Fibroblast of lung (primary cell): ENCODE measurements at regions not wholly inside any gene's neighbourhood (a gene's known extent, or its start where the extent isn't known, plus 50 kb on each side); places are given as distances from the start of the nearest gene placed in this dataset.

Experiments used
- EZH2 ChIP-seq: IDR thresholded peaks from 2 replicates; pipeline ENCODE4 v1.5.1; 2012; ENCODE audit warnings: low read length, control low read depth, mild to moderate bottlenecking; ENCODE audit errors: missing control alignments
- TF ChIP-seq, protein P1 (sequence below), 2 donors: IDR thresholded peaks in 1 of 2; conservative IDR thresholded peaks in 1 of 2; 1 replicate in 1 of 2; 2 replicates in 1 of 2; pipeline ENCODE4 v1.5.1; 2011 to 2012; ENCODE audit warnings: low read length in 2 of 2, control low read depth in 1 of 2, inconsistent platforms in 1 of 2, low read depth in 1 of 2, mild to moderate bottlenecking in 1 of 2

DNA sequence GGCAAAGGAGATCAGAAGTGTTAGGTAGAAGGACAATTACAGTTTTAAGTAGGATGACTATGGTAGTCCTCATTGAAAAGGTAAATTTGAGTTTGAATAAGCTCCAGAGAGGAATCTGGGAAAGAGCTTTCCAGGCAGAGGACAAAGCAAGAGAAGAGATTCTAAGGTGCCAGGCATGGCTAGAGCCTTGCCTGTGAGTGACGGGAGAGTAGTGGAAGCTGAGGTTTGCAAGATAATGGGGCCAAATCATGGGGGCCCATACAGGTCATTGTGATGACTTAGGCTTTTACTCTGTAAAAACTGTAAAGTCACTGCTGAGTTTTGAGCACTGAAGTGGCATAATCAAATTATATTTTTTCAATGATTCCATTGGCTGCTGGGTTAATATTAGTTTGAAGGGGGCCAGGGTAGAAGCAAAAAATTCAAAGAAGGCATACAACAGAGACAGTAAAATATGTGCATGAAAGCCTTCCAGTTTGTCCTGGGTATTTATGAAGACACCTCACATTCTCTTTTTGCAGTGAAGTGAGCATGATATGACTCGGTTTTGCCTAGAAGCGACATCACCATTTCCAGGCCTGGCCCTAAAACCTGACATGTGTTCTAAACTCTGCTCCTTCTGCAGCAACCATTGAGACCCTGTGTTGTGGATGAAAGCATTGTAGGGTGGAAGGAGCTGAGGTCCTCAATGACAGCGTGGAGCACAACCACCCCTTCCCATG is 279.8 kb upstream of the TNC start:
- TF ChIP-seq, protein P1, sequence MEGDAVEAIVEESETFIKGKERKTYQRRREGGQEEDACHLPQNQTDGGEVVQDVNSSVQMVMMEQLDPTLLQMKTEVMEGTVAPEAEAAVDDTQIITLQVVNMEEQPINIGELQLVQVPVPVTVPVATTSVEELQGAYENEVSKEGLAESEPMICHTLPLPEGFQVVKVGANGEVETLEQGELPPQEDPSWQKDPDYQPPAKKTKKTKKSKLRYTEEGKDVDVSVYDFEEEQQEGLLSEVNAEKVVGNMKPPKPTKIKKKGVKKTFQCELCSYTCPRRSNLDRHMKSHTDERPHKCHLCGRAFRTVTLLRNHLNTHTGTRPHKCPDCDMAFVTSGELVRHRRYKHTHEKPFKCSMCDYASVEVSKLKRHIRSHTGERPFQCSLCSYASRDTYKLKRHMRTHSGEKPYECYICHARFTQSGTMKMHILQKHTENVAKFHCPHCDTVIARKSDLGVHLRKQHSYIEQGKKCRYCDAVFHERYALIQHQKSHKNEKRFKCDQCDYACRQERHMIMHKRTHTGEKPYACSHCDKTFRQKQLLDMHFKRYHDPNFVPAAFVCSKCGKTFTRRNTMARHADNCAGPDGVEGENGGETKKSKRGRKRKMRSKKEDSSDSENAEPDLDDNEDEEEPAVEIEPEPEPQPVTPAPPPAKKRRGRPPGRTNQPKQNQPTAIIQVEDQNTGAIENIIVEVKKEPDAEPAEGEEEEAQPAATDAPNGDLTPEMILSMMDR (conservative IDR thresholded peaks at IDR 0.05 in 1 of 2, IDR thresholded peaks at IDR 0.05 in 1 of 2; ENCODE audit: low read depth in 1 of 2, low read length in 2 of 2), result no peak
- TF ChIP-seq EZH2, result no peak
